GM12878 (cell line): ENCODE measurements at regions not wholly inside any gene's neighbourhood (a gene's known extent, or its start where the extent isn't known, plus 50 kb on each side); places are given as distances from the start of the nearest gene placed in this dataset.

Experiments
- ATAC-seq: fragments of 200-7000 bp; cut with Tn5 transposase; 3 replicates; pipeline ENCODE4 v1.9.1; 2020; ENCODE audit warnings: mild to moderate bottlenecking, moderate library complexity
- BruUV-seq: library from RNA; stranded (reverse); fragments of 400-500 nt; replicated peaks from 2 replicates; lab custom pipeline; 2021; lab: Mats Ljungman, UMichigan
- CTCF ChIA-PET: fragments of 300-600 bp; sonication (Branson Sonifier 250); formaldehyde crosslinking; extraction: SDS; loops from one replicate; lab custom pipeline; 2021; ENCODE audit warnings: inconsistent platforms; lab: Yijun Ruan, JAX
- POLR2A ChIA-PET: fragments of 350-600 bp; formaldehyde crosslinking; extraction: SDS; loops from one replicate; lab custom pipeline; 2021; ENCODE audit warnings: inconsistent platforms; lab: Charles Lee
- RAD21 ChIA-PET: fragments of 300-600 bp; sonication (Branson Sonifier 250); formaldehyde crosslinking; loops from one replicate; lab custom pipeline; 2023; ENCODE audit warnings: antibody characterized with exemption; ENCODE audit not compliant: unreplicated experiment; lab: Charles Lee
- SMC1A ChIA-PET: fragments of 300-600 bp; sonication (Branson Sonifier 250); formaldehyde crosslinking; loops from one replicate; lab custom pipeline; 2023; ENCODE audit not compliant: unreplicated experiment, uncharacterized antibody; lab: Charles Lee
- DNase-seq: peaks from one replicate; pipeline ENCODE4 v3.0.0-alpha.2; 2011; ENCODE audit warnings: low read depth, low spot score
- FAIRE-seq: peaks from 3 replicates; lab custom pipeline; 2011; peaks lifted over from hg19 to GRCh38; lab: Jason Lieb, UNC
- H2AFZ ChIP-seq: 2 replicates; pipeline ENCODE4 v1.6.0; 2011; ENCODE audit warnings: low read depth, low read length, control low read depth; ENCODE audit not compliant: control insufficient read depth
- H3K27ac ChIP-seq: 2 replicates; pipeline ENCODE4 v1.5.1; 2011; ENCODE audit warnings: control low read depth; ENCODE audit not compliant: control insufficient read depth, insufficient read depth
- H3K27me3 ChIP-seq, 2 experiments: replicated peaks in 1 of 2; 2 replicates each; pipeline versions ENCODE4 v1.6.0 to v1.6.1; 2011; ENCODE audit warnings: low read length in 1 of 2; ENCODE audit not compliant: control insufficient read depth in 2 of 2, insufficient read depth in 2 of 2
- H3K36me3 ChIP-seq, 2 experiments: 2 replicates each; pipeline ENCODE4 v1.5.1; 2011; ENCODE audit warnings: low read length in 1 of 2; ENCODE audit not compliant: control insufficient read depth in 2 of 2, insufficient read depth in 2 of 2
- H3K4me1 ChIP-seq: 2 replicates; pipeline ENCODE4 v1.6.1; 2011; ENCODE audit warnings: mild to moderate bottlenecking, low read length, moderate library complexity, mixed read lengths; ENCODE audit not compliant: control insufficient read depth, insufficient read depth
- H3K4me2 ChIP-seq: 2 replicates; pipeline ENCODE4 v1.6.0; 2011; ENCODE audit warnings: control low read depth; ENCODE audit not compliant: control insufficient read depth, insufficient read depth
- H3K4me3 ChIP-seq: fragments of 200-600 bp; sonication (generic); 2 replicates; pipeline ENCODE4 v1.5.1; 2016
- H3K79me2 ChIP-seq: 2 replicates; pipeline ENCODE4 v1.6.0; 2011; ENCODE audit warnings: low read length; ENCODE audit not compliant: control insufficient read depth, insufficient read depth
- H3K9ac ChIP-seq: 2 replicates; pipeline ENCODE4 v1.8.0; 2011; ENCODE audit warnings: low read length, control low read depth, mixed read lengths; ENCODE audit not compliant: control insufficient read depth, insufficient read depth
- H3K9me3 ChIP-seq: replicated peaks from 3 replicates; pipeline ENCODE4 v1.5.1; 2011; ENCODE audit warnings: mild to moderate bottlenecking, low read length; ENCODE audit not compliant: control insufficient read depth, insufficient read depth
- H4K20me1 ChIP-seq: 2 replicates; pipeline ENCODE4 v1.6.0; 2011; ENCODE audit not compliant: control insufficient read depth, insufficient read depth
- ATF2 ChIP-seq: IDR thresholded peaks from 2 replicates; pipeline ENCODE4 v1.6.1; 2012; ENCODE audit warnings: low read length, inconsistent platforms
- ATF7 ChIP-seq: fragments of 450-650 bp; IDR thresholded peaks from 2 replicates; pipeline ENCODE4 v1.6.1; 2016; ENCODE audit warnings: low read depth, mild to moderate bottlenecking
- JUND ChIP-seq: IDR thresholded peaks from 2 replicates; pipeline ENCODE4 v1.6.1; 2012; ENCODE audit warnings: low read depth, mild to moderate bottlenecking, low read length, improper control_type of control experiment, moderate library complexity
- MEF2A ChIP-seq: IDR thresholded peaks from 2 replicates; pipeline ENCODE4 v1.6.1; 2011; ENCODE audit warnings: low read depth, mild to moderate bottlenecking, low read length, moderate library complexity; ENCODE audit not compliant: insufficient read depth
- MTA3 ChIP-seq: IDR thresholded peaks from 2 replicates; pipeline ENCODE4 v1.6.1; 2012; ENCODE audit warnings: low read length, inconsistent platforms, borderline replicate concordance
- MYB ChIP-seq: fragments of 150-350 bp; IDR thresholded peaks from 2 replicates; pipeline ENCODE4 v1.6.1; 2014; ENCODE audit warnings: mild to moderate bottlenecking, low read depth, low read length, borderline replicate concordance
- PRDM15 ChIP-seq: fragments of 450-650 bp; formaldehyde crosslinking; IDR thresholded peaks from 2 replicates; pipeline ENCODE4 v1.4.0; 2020; ENCODE audit warnings: mild to moderate bottlenecking, moderate library complexity
- RAD21 ChIP-seq: IDR thresholded peaks from 2 replicates; pipeline ENCODE4 v1.6.1; 2011; ENCODE audit warnings: mild to moderate bottlenecking, low read depth, low read length, moderate library complexity; ENCODE audit not compliant: insufficient read depth
- SIX5 ChIP-seq: IDR thresholded peaks from 2 replicates; pipeline ENCODE4 v1.6.1; 2011; ENCODE audit warnings: mild to moderate bottlenecking, low read depth, low read length, moderate library complexity; ENCODE audit not compliant: severe bottlenecking
- SUZ12 ChIP-seq: fragments of 200-600 bp; sonication (generic); IDR thresholded peaks from one replicate; pipeline ENCODE4 v1.6.1; 2018; ENCODE audit warnings: antibody characterized with exemption, mild to moderate bottlenecking; ENCODE audit not compliant: unreplicated experiment
- ZNF217 ChIP-seq: fragments of 450-650 bp; IDR thresholded peaks from 2 replicates; pipeline ENCODE4 v1.6.1; 2017; ENCODE audit warnings: antibody characterized with exemption, mild to moderate bottlenecking
- ZNF384 ChIP-seq: IDR thresholded peaks from 2 replicates; pipeline ENCODE4 v1.6.1; 2012; ENCODE audit warnings: low read depth, mild to moderate bottlenecking, low read length, improper control_type of control experiment, borderline replicate concordance
- ZNF622 ChIP-seq: fragments of 450-650 bp; IDR thresholded peaks from 2 replicates; pipeline ENCODE4 v1.6.1; 2017; ENCODE audit warnings: mild to moderate bottlenecking, inconsistent platforms
- WGBS: methylation state at CpG from one replicate; pipeline ENCODE4 v1.1.6; 2016; ENCODE audit warnings: low lambda C conversion rate; ENCODE audit not compliant: insufficient replicate concordance, insufficient coverage; ENCODE audit errors: missing lambda C conversion rate; 5-methylcytosine and 5-hydroxymethylcytosine counted together
- in situ Hi-C: fragments of 300-500 bp; cut with MboI; formaldehyde crosslinking; loops from 9 replicates; pipeline ENCODE4 v1.14.3; 2018; ENCODE audit warnings: mixed read lengths
- intact Hi-C: fragments of 100-400 bp; cut with micrococcal nuclease; formaldehyde crosslinking; loops from one replicate; pipeline ENCODE4 v1.14.2; 2022; ENCODE audit not compliant: unreplicated experiment
- TF ChIP-seq, protein P1 (sequence below): fragments of 450-650 bp; conservative IDR thresholded peaks from 2 replicates; pipeline ENCODE4 v1.6.1; 2017; ENCODE audit warnings: mild to moderate bottlenecking, moderate library complexity

- TF ChIP-seq PRDM15 (no peak), JUND (no peak), ZNF622 (no peak), MEF2A (no peak), ZNF217 (no peak), MTA3 (no peak)
These were observed 347.1 kb downstream of the CTTN start (continued) for GRCh38 chr11:70745451-70745850.

- H3K4me2 ChIP-seq, result no peak overlapping the region
- ChIA-PET SMC1A (no interaction called here), POLR2A (no interaction called here), CTCF (no interaction called here), RAD21 (no interaction called here)
- FAIRE-seq, result no peak
- H3K4me3 ChIP-seq, result no peak overlapping the region
- in situ Hi-C loops, result no loop called here
- H3K9ac ChIP-seq, result no peak overlapping the region
- no peak overlapping the region for H2AFZ ChIP-seq
- intact Hi-C loops, result no loop called here
- no peak for TF ChIP-seq ATF2
- TF ChIP-seq, protein P1, sequence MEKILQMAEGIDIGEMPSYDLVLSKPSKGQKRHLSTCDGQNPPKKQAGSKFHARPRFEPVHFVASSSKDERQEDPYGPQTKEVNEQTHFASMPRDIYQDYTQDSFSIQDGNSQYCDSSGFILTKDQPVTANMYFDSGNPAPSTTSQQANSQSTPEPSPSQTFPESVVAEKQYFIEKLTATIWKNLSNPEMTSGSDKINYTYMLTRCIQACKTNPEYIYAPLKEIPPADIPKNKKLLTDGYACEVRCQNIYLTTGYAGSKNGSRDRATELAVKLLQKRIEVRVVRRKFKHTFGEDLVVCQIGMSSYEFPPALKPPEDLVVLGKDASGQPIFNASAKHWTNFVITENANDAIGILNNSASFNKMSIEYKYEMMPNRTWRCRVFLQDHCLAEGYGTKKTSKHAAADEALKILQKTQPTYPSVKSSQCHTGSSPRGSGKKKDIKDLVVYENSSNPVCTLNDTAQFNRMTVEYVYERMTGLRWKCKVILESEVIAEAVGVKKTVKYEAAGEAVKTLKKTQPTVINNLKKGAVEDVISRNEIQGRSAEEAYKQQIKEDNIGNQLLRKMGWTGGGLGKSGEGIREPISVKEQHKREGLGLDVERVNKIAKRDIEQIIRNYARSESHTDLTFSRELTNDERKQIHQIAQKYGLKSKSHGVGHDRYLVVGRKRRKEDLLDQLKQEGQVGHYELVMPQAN, result no peak
- no peak for TF ChIP-seq SIX5
- no peak for TF ChIP-seq MYB
- no peak for TF ChIP-seq RAD21
- no peak for TF ChIP-seq ATF7
- no peak for TF ChIP-seq SUZ12
- no peak for TF ChIP-seq ZNF384
- no TSS peak for BruUV-seq
- 0 out of 4 replicates have a peak, but pooled peaks cover 0 to 2% of the 10 kb centered on the region in 2 experiments for H3K27me3 ChIP-seq
- H3K36me3 ChIP-seq, result no peaks in the 10 kb centered on the region
- 26% methylated on average over 7 of the region's 8 CpGs for WGBS
- H4K20me1 ChIP-seq, result no peaks in the 10 kb centered on the region
- no peaks in the 10 kb centered on the region for H3K4me1 ChIP-seq
- no peak for ATAC-seq
- H3K79me2 ChIP-seq, result no peaks in the 10 kb centered on the region
- DNase-seq, result no peak
- H3K9me3 ChIP-seq, result peaks cover 4% of the 10 kb centered on the region
- no peak overlapping the region for H3K27ac ChIP-seq
These were observed 347.6 kb downstream of the CTTN start for GRCh38 chr11:70745941-70746340.
